IPS-20b (cell line): ENCODE measurements at regions not wholly inside any gene's neighbourhood (a gene's known extent, or its start where the extent isn't known, plus 50 kb on each side); places are given as distances from the start of the nearest gene placed in this dataset.
"Not testable (repeated sequence)": the region's sequence is repeated elsewhere in the genome, so short reads cannot be mapped to it uniquely, and the experiment has no call there.

Source experiments
- H3K27ac ChIP-seq: one replicate; pipeline ENCODE4 v1.5.1; 2013; ENCODE audit warnings: low read length
- H3K27me3 ChIP-seq: 2 replicates; pipeline ENCODE4 v1.6.1; 2013; ENCODE audit warnings: mild to moderate bottlenecking, low read length, inconsistent platforms; ENCODE audit not compliant: insufficient read depth
- H3K36me3 ChIP-seq: 2 replicates; pipeline ENCODE4 v1.6.1; 2013; ENCODE audit warnings: low read depth, mild to moderate bottlenecking, inconsistent platforms, low read length, moderate library complexity; ENCODE audit not compliant: insufficient read depth
- H3K4me1 ChIP-seq: 2 replicates; pipeline ENCODE4 v1.6.1; 2013; ENCODE audit warnings: mild to moderate bottlenecking, control low read depth, inconsistent platforms, low read length, moderate library complexity; ENCODE audit not compliant: insufficient read depth
- H3K4me3 ChIP-seq: 2 replicates; pipeline ENCODE4 v1.5.1; 2013; ENCODE audit warnings: mild to moderate bottlenecking, low read length, inconsistent platforms
- H3K9ac ChIP-seq: 2 replicates; pipeline ENCODE4 v1.6.1; 2013; ENCODE audit warnings: low read depth, mild to moderate bottlenecking, inconsistent platforms, low read length, moderate library complexity
- H3K9me3 ChIP-seq: 2 replicates; pipeline ENCODE4 v1.6.1; 2013; ENCODE audit warnings: mild to moderate bottlenecking, low read depth, low read length, inconsistent platforms; ENCODE audit not compliant: insufficient read depth

- H3K9me3 ChIP-seq: no peaks in the 10 kb centered on the region
- H3K4me3 ChIP-seq: no peak overlapping the region
- no peaks in the 10 kb centered on the region for H3K4me1 ChIP-seq
- no peak overlapping the region for H3K27ac ChIP-seq
- no peaks in the 10 kb centered on the region for H3K27me3 ChIP-seq
- no peaks in the 10 kb centered on the region for H3K36me3 ChIP-seq
- H3K9ac ChIP-seq: no peak overlapping the region
Observed at GRCh38 chr4:31755751-31756150, 1035.6 kb downstream of the PCDH7 start.

- Histone ChIP-seq H3K9ac (no peak overlapping the region), H3K4me3 (no peak overlapping the region), H3K27ac (no peak overlapping the region), H3K27me3 (no peaks in the 10 kb centered on the region), H3K4me1 (no peaks in the 10 kb centered on the region; the same call in 1 of the 2 replicates), H3K9me3 (no peaks in the 10 kb centered on the region), H3K36me3 (no peaks in the 10 kb centered on the region)
Observed at GRCh38 chr4:31768756-31769155, 1048.6 kb downstream of the PCDH7 start.

GRCh38 chr4:31783311-31783710, 1063.1 kb downstream of the PCDH7 start:
- Histone ChIP-seq H3K9ac (no peak overlapping the region), H3K36me3 (no peaks in the 10 kb centered on the region), H3K4me3 (no peak overlapping the region), H3K27me3 (no peaks in the 10 kb centered on the region), H3K4me1 (no peaks in the 10 kb centered on the region), H3K27ac (no peak overlapping the region), H3K9me3 (no peaks in the 10 kb centered on the region)

GRCh38 chr4:31784558-31784957, 1064.4 kb downstream of the PCDH7 start:
- Histone ChIP-seq H3K27ac (no peak overlapping the region), H3K36me3 (no peaks in the 10 kb centered on the region), H3K4me1 (no peaks in the 10 kb centered on the region), H3K4me3 (no peak overlapping the region), H3K27me3 (no peaks in the 10 kb centered on the region), H3K9me3 (no peaks in the 10 kb centered on the region), H3K9ac (no peak overlapping the region)

- Histone ChIP-seq H3K27ac (no peak overlapping the region), H3K9me3 (no peaks in the 10 kb centered on the region)
Observed at GRCh38 chr4:31787701-31788100, 1067.5 kb downstream of the PCDH7 start.

GRCh38 chr4:31788676-31789075, 1068.5 kb downstream of the PCDH7 start:
- Histone ChIP-seq H3K4me3 (no peak overlapping the region), H3K27ac (no peak overlapping the region), H3K4me1 (no peaks in the 10 kb centered on the region), H3K36me3 (no peaks in the 10 kb centered on the region), H3K9me3 (no peaks in the 10 kb centered on the region), H3K9ac (no peak overlapping the region), H3K27me3 (no peaks in the 10 kb centered on the region)

More at GRCh38 chr4:31787701-31788100, 1067.5 kb downstream of the PCDH7 start:
- H3K27me3 ChIP-seq: no peaks in the 10 kb centered on the region
- H3K4me3 ChIP-seq: no peak overlapping the region
- no peaks in the 10 kb centered on the region for H3K4me1 ChIP-seq
- H3K9ac ChIP-seq: no peak overlapping the region
- no peaks in the 10 kb centered on the region for H3K36me3 ChIP-seq

- Histone ChIP-seq H3K4me3 (no peak overlapping the region), H3K9ac (no peak overlapping the region), H3K9me3 (no peaks in the 10 kb centered on the region), H3K27me3 (no peaks in the 10 kb centered on the region), H3K4me1 (no peaks in the 10 kb centered on the region), H3K36me3 (no peaks in the 10 kb centered on the region), H3K27ac (no peak overlapping the region)
Observed at GRCh38 chr4:31791666-31792065, 1071.5 kb downstream of the PCDH7 start.

GRCh38 chr4:31793907-31794306, 1073.7 kb downstream of the PCDH7 start:
- Histone ChIP-seq H3K4me1 (no peaks in the 10 kb centered on the region), H3K9me3 (no peaks in the 10 kb centered on the region), H3K4me3 (no peak overlapping the region), H3K36me3 (no peaks in the 10 kb centered on the region), H3K9ac (no peak overlapping the region), H3K27me3 (no peaks in the 10 kb centered on the region), H3K27ac (no peak overlapping the region)

GRCh38 chr4:31797052-31797451, 1076.9 kb downstream of the PCDH7 start:
- not testable (repeated sequence) for H3K27me3 ChIP-seq, H3K27ac ChIP-seq, H3K4me1 ChIP-seq, H3K9me3 ChIP-seq, H3K4me3 ChIP-seq, H3K36me3 ChIP-seq, H3K9ac ChIP-seq

- Histone ChIP-seq H3K36me3 (no peaks in the 10 kb centered on the region), H3K27ac (no peak overlapping the region), H3K4me1 (no peaks in the 10 kb centered on the region), H3K27me3 (no peaks in the 10 kb centered on the region), H3K9ac (no peak overlapping the region), H3K4me3 (no peak overlapping the region), H3K9me3 (no peaks in the 10 kb centered on the region)
Observed at GRCh38 chr4:31803526-31804195, 1083.5 kb downstream of the PCDH7 start.

GRCh38 chr4:31807036-31807435, 1086.9 kb downstream of the PCDH7 start:
- Histone ChIP-seq H3K27ac (no peak overlapping the region), H3K4me1 (no peaks in the 10 kb centered on the region), H3K9ac (no peak overlapping the region), H3K4me3 (no peak overlapping the region), H3K36me3 (no peaks in the 10 kb centered on the region), H3K27me3 (no peaks in the 10 kb centered on the region), H3K9me3 (no peaks in the 10 kb centered on the region)

- H3K9ac ChIP-seq: no peak overlapping the region
- no peak overlapping the region for H3K4me3 ChIP-seq
- no peak overlapping the region for H3K27ac ChIP-seq
- H3K36me3 ChIP-seq: no peaks in the 10 kb centered on the region
- no peaks in the 10 kb centered on the region for H3K9me3 ChIP-seq
- H3K27me3 ChIP-seq: no peaks in the 10 kb centered on the region
- no peaks in the 10 kb centered on the region for H3K4me1 ChIP-seq
Observed at GRCh38 chr4:31844350-31844749, 1124.2 kb downstream of the PCDH7 start.
